GM12865 (cell line): ENCODE measurements at regions not wholly inside any gene's neighbourhood (a gene's known extent, or its start where the extent isn't known, plus 50 kb on each side); places are given as distances from the start of the nearest gene placed in this dataset.
"Not testable (repeated sequence)": the region's sequence is repeated elsewhere in the genome, so short reads cannot be mapped to it uniquely, and the experiment has no call there.

Source experiments
- DNase-seq: peaks from one replicate; pipeline ENCODE4 v3.0.0; 2010; ENCODE audit warnings: low read depth
- H3K4me3 ChIP-seq: 2 replicates; pipeline ENCODE4 v1.5.1; 2011; ENCODE audit warnings: mild to moderate bottlenecking, low read depth, low read length, control low read depth
- CTCF ChIP-seq: IDR thresholded peaks from 2 replicates; pipeline ENCODE4 v1.5.1; 2011; ENCODE audit warnings: low read length, control low read depth, low read depth, inconsistent platforms; ENCODE audit not compliant: insufficient read depth; ENCODE audit errors: missing control alignments

GRCh38 chr17:5973410-5973809 is 96.8 kb upstream of the WSCD1 start:
- H3K4me3 ChIP-seq: no peak overlapping the region
- no peak for DNase-seq
- TF ChIP-seq CTCF: no peak

- DNase-seq: no peak
- H3K4me3 ChIP-seq: no peak overlapping the region
- no peak for TF ChIP-seq CTCF
Measured at GRCh38 chr17:5975661-5976060, 94.5 kb upstream of the WSCD1 start.

GRCh38 chr17:5976251-5976650 is 93.9 kb upstream of the WSCD1 start:
- no peak for DNase-seq
- TF ChIP-seq CTCF: no peak
- no peak overlapping the region for H3K4me3 ChIP-seq

- DNase-seq: no peak
- TF ChIP-seq CTCF: no peak
Measured at GRCh38 chr17:5978496-5978895, 91.7 kb upstream of the WSCD1 start.

GRCh38 chr17:5980941-5981340 is 89.2 kb upstream of the WSCD1 start:
- no peak for DNase-seq
- no peak overlapping the region for H3K4me3 ChIP-seq
- no peak for TF ChIP-seq CTCF

More at GRCh38 chr17:5978496-5978895, 91.7 kb upstream of the WSCD1 start:
- no peak overlapping the region for H3K4me3 ChIP-seq

GRCh38 chr17:5986644-5987043 is 83.5 kb upstream of the WSCD1 start:
- DNase-seq: no peak
- no peak for TF ChIP-seq CTCF
- no peak overlapping the region for H3K4me3 ChIP-seq

- no peak overlapping the region for H3K4me3 ChIP-seq
- TF ChIP-seq CTCF: no peak
- DNase-seq: no peak
Measured at GRCh38 chr17:6000426-6000825, 69.8 kb upstream of the WSCD1 start.

- not testable (repeated sequence) for DNase-seq, H3K4me3 ChIP-seq
Measured at GRCh38 chr17:6003221-6003620, 67.0 kb upstream of the WSCD1 start.
